Upper lobe of left lung (tissue), 6 donors: ENCODE measurements at regions not wholly inside any gene's neighbourhood (a gene's known extent, or its start where the extent isn't known, plus 50 kb on each side); places are given as distances from the start of the nearest gene placed in this dataset.

Experiments used
- ATAC-seq, 2 donors: fragments of 200-7000 bp; cut with Tn5 transposase; one replicate each; pipeline ENCODE4 v1.9.1; 2022; ENCODE audit warnings: mild to moderate bottlenecking in 2 of 2, moderate library complexity in 2 of 2; ENCODE audit not compliant: low FRiP score in 2 of 2
- DNase-seq, 2 donors: peaks; one replicate each; pipeline ENCODE4 v3.0.0-alpha.2; 2019 to 2020
- H3K27ac ChIP-seq, 4 donors: fragments of 200-600 bp; sonication (generic); one replicate each; pipeline ENCODE4 v1.5.1; 2016 to 2019
- H3K27me3 ChIP-seq, 4 donors: fragments of 200-600 bp; sonication (generic); one replicate each; pipeline ENCODE4 v1.5.1; 2017 to 2019
- H3K36me3 ChIP-seq, 4 donors: fragments of 200-600 bp; sonication (generic); one replicate each; pipeline ENCODE4 v1.5.1; 2016 to 2019
- H3K4me1 ChIP-seq, 4 donors: fragments of 200-600 bp; sonication (generic); one replicate each; pipeline ENCODE4 v1.5.1; 2018 to 2019
- H3K4me3 ChIP-seq, 4 donors: fragments of 200-600 bp; sonication (generic); one replicate each; pipeline ENCODE4 v1.5.1; 2017 to 2019; ENCODE audit warnings: mild to moderate bottlenecking in 2 of 4, moderate library complexity in 1 of 4
- H3K9me3 ChIP-seq, 4 donors: fragments of 200-600 bp; sonication (generic); one replicate each; pipeline ENCODE4 v1.5.1; 2018 to 2019
- CTCF ChIP-seq, 6 experiments: fragments of 450-650 bp in 4 of 6; fragments of 200-600 bp in 2 of 6; sonication (generic) in 2 of 6; IDR thresholded peaks; one replicate each; pipeline ENCODE4 v1.5.1; 2016 to 2019; ENCODE audit warnings: antibody characterized with exemption in 6 of 6
- EP300 ChIP-seq, 4 donors: sonication (generic); formaldehyde crosslinking; IDR thresholded peaks; one replicate each; pipeline ENCODE4 v1.5.1; 2017; ENCODE audit warnings: antibody characterized with exemption in 4 of 4, control low read depth in 2 of 4
- POLR2A ChIP-seq, 4 donors: fragments of 450-650 bp; IDR thresholded peaks; one replicate each; pipeline ENCODE4 v1.5.1; 2016 to 2017; ENCODE audit warnings: antibody characterized with exemption in 4 of 4, mild to moderate bottlenecking in 2 of 4
- POLR2AphosphoS5 ChIP-seq, 2 donors: sonication (generic); formaldehyde crosslinking; IDR thresholded peaks; one replicate each; pipeline ENCODE4 v1.5.1; 2017; ENCODE audit warnings: antibody characterized with exemption in 2 of 2
- WGBS, 2 donors: methylation state at CpG; one replicate each; pipeline ENCODE4 v1.1.5; 2017 to 2018; 5-methylcytosine and 5-hydroxymethylcytosine counted together
- donor health status: DM: no; HTN: no; CAD: no; lungs with moderate emphysema.
- donor health status: DM: no; HTN: yes; CAD: no; lungs with severe emphysema.

GRCh38 chr16:54473226-54473993 lies 186.8 kb upstream of the IRX3 start:
- ATAC-seq, result no peak
- no peaks in the 10 kb centered on the region for H3K36me3 ChIP-seq
- 65 to 68% methylated on average over 5 to 8 of the region's 8 CpGs for WGBS, 2 donors
- no peaks in the 10 kb centered on the region for H3K27me3 ChIP-seq
- no peak overlapping the region for H3K27ac ChIP-seq
- no peak overlapping the region for H3K4me3 ChIP-seq
- TF ChIP-seq POLR2AphosphoS5 (IDR thresholded peaks at IDR 0.05) (no peak), EP300 (IDR thresholded peaks at IDR 0.05) (no peak), POLR2A (IDR thresholded peaks at IDR 0.05) (no peak), CTCF (IDR thresholded peaks at IDR 0.05) (no peak)
- DNase-seq, result no peak
- no peaks in the 10 kb centered on the region for H3K9me3 ChIP-seq
- H3K4me1 ChIP-seq, result no peaks in the 10 kb centered on the region

DNA sequence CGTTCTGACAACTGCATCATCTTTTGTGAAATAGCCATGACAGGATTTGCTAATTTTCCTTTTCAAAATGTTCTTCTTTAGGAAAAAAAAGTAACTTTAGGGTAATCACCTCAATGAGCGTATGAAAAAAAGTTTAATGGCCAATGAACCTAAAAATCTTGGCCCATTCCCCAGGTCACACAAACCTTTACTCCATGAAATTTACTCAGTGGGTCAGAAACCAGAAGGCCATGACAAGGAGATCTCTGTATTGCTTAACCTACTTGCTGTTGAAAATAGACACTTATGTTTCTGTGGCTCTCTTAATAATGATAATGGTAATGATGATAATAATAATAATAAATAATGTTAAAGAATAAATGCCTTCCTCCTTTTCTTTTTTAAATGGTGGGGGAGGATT lies 180.8 kb upstream of the IRX3 start:
- TF ChIP-seq POLR2A (IDR thresholded peaks at IDR 0.05), result no peak
- TF ChIP-seq POLR2AphosphoS5 (IDR thresholded peaks at IDR 0.05), result no peak
- no peak for TF ChIP-seq EP300 (IDR thresholded peaks at IDR 0.05)
- TF ChIP-seq CTCF (IDR thresholded peaks at IDR 0.05), result no peak
- Histone ChIP-seq H3K27me3 (no peaks in the 10 kb centered on the region), H3K36me3 (no peaks in the 10 kb centered on the region), H3K4me3 (no peak overlapping the region), H3K9me3 (peaks cover 0 to 10% (median 2%) of the 10 kb centered on the region in 4 donors), H3K4me1 (peaks cover 0 to 6% (median 0%) of the 10 kb centered on the region in 4 donors), H3K27ac (no peak overlapping the region)
- ATAC-seq, result no peak
- no peak for DNase-seq
- WGBS, 2 donors, result 82 to 91% methylated on average over 2 of the region's 2 CpGs

DNA sequence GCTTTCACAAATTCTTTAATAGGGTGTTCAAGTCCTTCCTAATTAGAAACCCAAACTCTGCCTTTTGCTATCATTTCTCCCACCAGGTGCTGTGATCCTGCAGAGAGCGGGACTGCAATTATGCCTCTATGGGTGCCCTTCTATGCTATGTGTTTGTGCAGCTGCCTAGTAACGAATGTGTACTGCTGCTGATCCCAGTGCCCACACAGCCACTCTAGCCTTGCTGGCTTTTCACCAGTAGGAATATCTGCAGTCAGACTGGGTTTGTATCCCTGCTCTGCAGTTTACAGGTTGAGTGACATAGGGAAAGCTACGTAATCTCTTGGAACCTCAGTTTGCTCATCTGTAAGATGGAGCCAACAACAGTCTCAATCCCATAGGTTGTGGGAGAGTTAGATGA lies 179.6 kb upstream of the IRX3 start:
- ATAC-seq, result no peak
- 95 to 98% methylated on average over 3 of the region's 3 CpGs for WGBS, 2 donors
- Histone ChIP-seq H3K36me3 (no peaks in the 10 kb centered on the region), H3K9me3 (peaks cover 0 to 10% (median 2%) of the 10 kb centered on the region in 4 donors), H3K4me3 (no peak overlapping the region), H3K27ac (no peak overlapping the region), H3K27me3 (no peaks in the 10 kb centered on the region), H3K4me1 (peaks cover 0 to 6% (median 0%) of the 10 kb centered on the region in 4 donors)
- TF ChIP-seq CTCF (IDR thresholded peaks at IDR 0.05) (no peak), POLR2A (IDR thresholded peaks at IDR 0.05) (no peak), POLR2AphosphoS5 (IDR thresholded peaks at IDR 0.05) (no peak), EP300 (IDR thresholded peaks at IDR 0.05) (no peak)
- no peak for DNase-seq

DNA sequence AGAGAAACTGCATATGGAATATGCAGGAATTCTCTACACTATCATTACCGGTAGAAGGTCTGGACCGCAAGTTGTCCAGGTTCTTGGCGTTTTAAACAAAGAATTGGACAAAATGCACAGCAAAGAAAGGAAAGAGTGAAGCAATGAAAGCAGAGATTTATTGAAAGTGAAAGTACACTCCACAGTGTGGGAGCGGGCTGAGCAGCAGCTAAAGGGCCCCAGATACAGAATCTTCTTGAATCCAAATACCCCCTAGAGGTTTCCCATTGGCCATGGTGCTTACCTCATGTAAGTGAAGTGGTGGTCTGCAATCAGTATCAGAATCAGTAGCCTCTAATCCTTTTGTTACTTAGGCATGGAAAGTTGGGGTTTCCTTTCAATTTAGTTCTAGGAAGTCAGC lies 178.5 kb upstream of the IRX3 start:
- ATAC-seq (no peak), DNase-seq (no peak)
- no peak overlapping the region for H3K4me3 ChIP-seq
- no peak overlapping the region for H3K27ac ChIP-seq
- peaks cover 0 to 10% (median 2%) of the 10 kb centered on the region in 4 donors for H3K9me3 ChIP-seq
- H3K27me3 ChIP-seq, result no peaks in the 10 kb centered on the region
- WGBS, 2 donors, result 87 to 95% methylated on average over 4 of the region's 4 CpGs
- TF ChIP-seq EP300 (IDR thresholded peaks at IDR 0.05), result no peak
- TF ChIP-seq POLR2A (IDR thresholded peaks at IDR 0.05), result no peak
- TF ChIP-seq CTCF (IDR thresholded peaks at IDR 0.05), result no peak
- TF ChIP-seq POLR2AphosphoS5 (IDR thresholded peaks at IDR 0.05), result no peak
- H3K4me1 ChIP-seq, result peaks cover 0 to 6% (median 1%) of the 10 kb centered on the region in 4 donors
- no peaks in the 10 kb centered on the region for H3K36me3 ChIP-seq

- H3K9me3 ChIP-seq, result peaks cover 0 to 10% (median 2%) of the 10 kb centered on the region in 4 donors
- H3K4me3 ChIP-seq, result no peak overlapping the region
- ATAC-seq, result no peak
- no peak for TF ChIP-seq EP300 (IDR thresholded peaks at IDR 0.05)
- no peak for TF ChIP-seq POLR2A (IDR thresholded peaks at IDR 0.05)
- no peak for TF ChIP-seq CTCF (IDR thresholded peaks at IDR 0.05)
- TF ChIP-seq POLR2AphosphoS5 (IDR thresholded peaks at IDR 0.05), result no peak
- 76 to 98% methylated on average over 2 of the region's 2 CpGs for WGBS, 2 donors
- H3K27me3 ChIP-seq, result no peaks in the 10 kb centered on the region
- peaks cover 0 to 6% (median 1%) of the 10 kb centered on the region in 4 donors for H3K4me1 ChIP-seq
- no peaks in the 10 kb centered on the region for H3K36me3 ChIP-seq
- no peak for DNase-seq
- H3K27ac ChIP-seq, result no peak overlapping the region
These were observed 176.2 kb upstream of the IRX3 start for GRCh38 chr16:54462771-54463170.
